Thymus (tissue), 11 donors: ENCODE measurements at regions not wholly inside any gene's neighbourhood (a gene's known extent, or its start where the extent isn't known, plus 50 kb on each side); places are given as distances from the start of the nearest gene placed in this dataset.

Experiments used
- DNase-seq, 9 donors: peaks; one replicate each; pipeline ENCODE4 v3.0.0-alpha.2; 2013; ENCODE audit warnings: low spot score in 9 of 9, low read depth in 6 of 9, missing footprints in 1 of 9
- H3K27ac ChIP-seq, 2 donors: one replicate each; pipeline ENCODE4 v1.5.1; 2013; ENCODE audit warnings: control low read depth in 1 of 2, low read depth in 1 of 2, low read length in 1 of 2, mild to moderate bottlenecking in 1 of 2, moderate library complexity in 1 of 2
- H3K27me3 ChIP-seq, 2 donors: one replicate each; pipeline ENCODE4 v1.5.1; 2013; ENCODE audit warnings: low read length in 1 of 2; ENCODE audit not compliant: control insufficient read depth in 2 of 2, insufficient read depth in 1 of 2
- H3K36me3 ChIP-seq, 2 donors: one replicate each; pipeline ENCODE4 v1.5.1; 2013; ENCODE audit warnings: low read length in 1 of 2, mild to moderate bottlenecking in 1 of 2, moderate library complexity in 1 of 2; ENCODE audit not compliant: control insufficient read depth in 2 of 2, insufficient read depth in 2 of 2
- H3K4me1 ChIP-seq, 2 donors: one replicate each; pipeline ENCODE4 v1.5.1; 2013; ENCODE audit warnings: low read length in 2 of 2; ENCODE audit not compliant: control insufficient read depth in 2 of 2, insufficient read depth in 2 of 2
- H3K4me3 ChIP-seq, 2 donors: one replicate each; pipeline ENCODE4 v1.5.1; 2013; ENCODE audit warnings: low read length in 2 of 2, control low read depth in 1 of 2, mild to moderate bottlenecking in 1 of 2
- H3K9me3 ChIP-seq, 2 donors: one replicate each; pipeline ENCODE4 v1.5.1; 2013; ENCODE audit warnings: low read length in 1 of 2, mild to moderate bottlenecking in 1 of 2; ENCODE audit not compliant: control insufficient read depth in 2 of 2, insufficient read depth in 1 of 2
- WGBS: extraction: QIAGEN DNeasy Blood & Tissue Kit; methylation state at CpG from one replicate; pipeline ENCODE4 v1.1.7; 2013; 5-methylcytosine and 5-hydroxymethylcytosine counted together
- donor health status: healthy.

DNA sequence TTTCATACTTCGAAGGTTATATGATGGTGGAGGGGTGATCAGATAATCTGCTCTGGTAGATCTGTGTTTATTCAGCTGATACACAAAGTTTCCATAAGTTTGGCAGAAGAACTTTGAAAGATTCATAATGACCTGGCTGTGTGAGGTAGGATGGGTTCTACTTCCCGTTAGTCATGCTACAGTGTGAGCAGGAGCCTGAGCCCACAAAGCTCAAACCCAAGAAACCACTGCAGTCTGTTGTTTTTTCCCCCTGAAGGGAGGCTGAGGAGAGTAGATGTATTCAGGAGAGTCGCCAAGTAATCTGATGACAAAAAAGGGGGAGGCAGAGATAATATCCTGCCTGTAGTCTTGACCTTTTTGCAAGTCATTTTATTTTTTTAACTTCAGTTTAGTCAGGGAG is 52.8 kb upstream of the PPP3CA start:
- no peaks in the 10 kb centered on the region for H3K4me1 ChIP-seq
- H3K9me3 ChIP-seq: no peaks in the 10 kb centered on the region
- H3K27ac ChIP-seq: no peak overlapping the region
- DNase-seq: no peak
- no peaks in the 10 kb centered on the region for H3K36me3 ChIP-seq
- peaks cover 0 to 2% of the 10 kb centered on the region in 2 donors for H3K27me3 ChIP-seq
- 78% methylated on average over 3 of the region's 3 CpGs for WGBS
- no peak overlapping the region for H3K4me3 ChIP-seq

GRCh38 chr4:101398807-101399206 is 51.5 kb upstream of the PPP3CA start:
- no peaks in the 10 kb centered on the region for H3K9me3 ChIP-seq
- no peak for DNase-seq
- WGBS: 98% methylated on average over 4 of the region's 4 CpGs

More at GRCh38 chr4:101398807-101399206, 51.5 kb upstream of the PPP3CA start:
- no peak overlapping the region for H3K27ac ChIP-seq
- no peak overlapping the region for H3K4me3 ChIP-seq
- H3K36me3 ChIP-seq: no peaks in the 10 kb centered on the region
- no peaks in the 10 kb centered on the region for H3K4me1 ChIP-seq
- no peaks in the 10 kb centered on the region for H3K27me3 ChIP-seq
